Activated T-helper 1 cell treated with anti-CD3 and anti-CD28 coated beads, Interleukin-2, amount 50 U/mL, for 16 hours (primary cell): ENCODE measurements at regions not wholly inside any gene's neighbourhood (a gene's known extent, or its start where the extent isn't known, plus 50 kb on each side); places are given as distances from the start of the nearest gene placed in this dataset.

Experiments
- DNase-seq, 2 donors: peaks; one replicate each; pipeline ENCODE4 v3.0.0-alpha.2; 2020; ENCODE audit warnings: low read depth in 1 of 2, low spot score in 1 of 2

- DNase-seq, result no peak
Measured at GRCh38 chr2:129705085-129705484, 274.4 kb upstream of the RAB6C start.

DNA sequence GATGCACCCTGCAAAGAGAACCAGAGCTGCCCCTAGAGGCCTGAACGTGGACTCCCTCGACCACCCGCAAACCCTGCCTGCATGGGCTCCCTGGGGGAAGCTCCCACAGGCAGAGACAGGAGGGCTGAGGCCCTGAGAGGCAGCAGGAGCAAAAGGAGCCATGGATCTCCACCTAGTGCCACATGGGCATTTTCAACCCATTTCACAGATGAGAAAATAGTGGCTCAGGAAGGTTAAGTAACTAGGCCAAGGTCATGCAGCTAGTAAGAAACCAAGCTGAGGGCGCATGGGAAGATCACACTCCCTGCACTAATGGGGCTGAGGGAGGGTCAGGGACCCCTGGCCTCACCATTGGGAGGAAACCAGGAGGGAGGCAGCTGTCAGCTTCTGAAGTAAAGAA lies 271.7 kb upstream of the RAB6C start:
- no peak for DNase-seq

- no peak for DNase-seq
Measured at GRCh38 chr2:129708221-129708967, 271.1 kb upstream of the RAB6C start.

GRCh38 chr2:129709001-129709955 lies 270.2 kb upstream of the RAB6C start:
- no peak for DNase-seq

- no peak for DNase-seq
Measured at GRCh38 chr2:129709956-129710598, 269.4 kb upstream of the RAB6C start.

DNA sequence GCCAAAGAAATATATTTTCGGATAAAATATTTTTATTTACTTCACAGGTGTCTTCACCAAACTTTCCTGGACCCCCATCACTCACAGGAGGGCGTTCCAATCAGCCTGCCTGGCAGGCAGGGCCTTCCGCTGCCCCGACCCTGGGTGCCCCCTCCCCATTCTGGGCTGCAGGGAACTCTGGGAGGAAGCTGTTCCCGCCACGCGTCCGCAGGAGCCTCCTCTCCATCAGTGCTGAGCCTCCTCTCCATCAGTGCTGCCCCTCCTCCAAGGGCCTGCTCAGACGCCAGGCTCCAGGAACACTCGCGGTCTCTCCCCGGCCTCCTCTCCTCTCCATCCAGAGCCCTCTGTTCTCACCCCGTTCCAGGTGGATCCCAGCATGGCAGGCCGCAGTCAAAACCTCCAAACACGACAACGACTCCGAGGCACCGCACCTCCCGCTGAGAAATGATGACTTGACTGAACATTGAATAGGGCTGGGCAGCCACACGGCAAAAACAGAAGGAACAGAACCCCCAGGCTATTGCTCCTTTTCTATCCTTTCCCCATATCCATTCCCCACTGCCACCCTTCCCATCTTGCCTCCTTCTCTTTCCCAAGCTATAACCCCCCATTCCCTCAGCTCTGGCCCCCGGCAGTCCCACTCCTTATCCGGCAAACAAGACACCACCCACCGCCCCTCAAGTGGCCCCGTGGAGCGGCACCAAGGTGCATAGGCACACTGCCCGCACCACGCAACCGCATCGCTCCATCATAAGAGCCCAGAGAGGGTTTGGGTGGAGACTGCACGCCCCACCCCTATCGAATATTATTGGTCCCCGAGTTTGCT lies 268.6 kb upstream of the RAB6C start:
- no peak for DNase-seq

DNA sequence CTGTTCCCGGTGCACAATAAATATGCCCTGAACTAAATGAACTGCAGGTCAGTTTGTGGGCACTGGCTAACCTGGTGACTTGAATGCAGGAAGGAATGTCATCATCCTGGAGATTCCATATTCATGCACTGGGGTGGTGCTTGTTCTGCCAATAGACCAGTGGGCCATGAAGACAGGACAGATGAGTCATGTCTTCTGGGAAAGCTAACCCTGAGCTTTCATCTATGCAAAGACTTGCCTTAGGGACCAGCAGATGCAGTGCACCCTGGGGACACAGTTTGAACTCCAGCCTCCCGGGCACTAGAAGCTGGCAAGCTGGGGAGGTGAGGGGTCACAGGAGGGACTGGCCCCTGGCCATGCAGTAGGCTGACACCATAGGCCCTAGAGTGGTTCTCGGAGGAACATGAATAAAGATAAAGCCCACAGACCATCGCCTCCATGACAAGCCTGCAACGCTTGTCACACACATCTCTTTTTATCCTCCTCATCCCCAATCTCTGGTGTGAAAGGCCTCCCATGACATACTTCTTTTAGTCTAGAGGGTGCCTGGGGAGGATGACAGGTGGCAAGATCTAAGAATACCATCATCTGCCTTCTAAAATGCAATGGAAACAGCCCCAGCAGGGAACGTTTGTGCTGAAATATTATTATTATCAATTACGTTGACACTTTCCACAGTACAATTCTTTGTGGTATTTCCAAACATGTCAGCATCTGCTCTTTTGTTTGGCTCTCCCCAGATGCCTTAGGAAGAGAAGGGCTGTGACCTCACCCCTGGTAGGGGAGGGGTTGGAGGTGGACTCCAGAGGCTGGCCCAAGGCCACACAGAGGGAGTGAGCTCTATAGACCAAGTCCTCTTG lies 267.4 kb upstream of the RAB6C start:
- no peak for DNase-seq

GRCh38 chr2:129712676-129712985 lies 266.8 kb upstream of the RAB6C start:
- no peak for DNase-seq

DNA sequence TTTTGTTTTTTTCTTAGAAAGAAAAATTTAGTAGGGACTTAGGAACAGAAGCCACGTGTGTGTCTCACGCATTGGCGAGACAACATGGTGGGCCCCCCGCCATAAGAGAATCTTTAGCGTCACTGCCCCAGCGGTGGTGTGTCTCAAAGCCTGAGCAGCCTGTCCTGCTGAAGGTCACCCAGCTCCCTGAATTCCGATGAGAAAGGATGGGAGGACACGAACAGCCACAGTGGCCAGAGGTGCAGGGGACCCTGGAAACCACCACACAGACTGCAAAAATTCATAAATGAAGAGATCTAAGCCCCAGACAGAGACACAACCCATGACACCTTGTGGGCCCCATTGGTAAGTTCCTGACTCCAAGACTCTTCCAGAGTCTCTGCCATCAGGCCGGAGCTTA lies 266.1 kb upstream of the RAB6C start:
- DNase-seq, result no peak

DNA sequence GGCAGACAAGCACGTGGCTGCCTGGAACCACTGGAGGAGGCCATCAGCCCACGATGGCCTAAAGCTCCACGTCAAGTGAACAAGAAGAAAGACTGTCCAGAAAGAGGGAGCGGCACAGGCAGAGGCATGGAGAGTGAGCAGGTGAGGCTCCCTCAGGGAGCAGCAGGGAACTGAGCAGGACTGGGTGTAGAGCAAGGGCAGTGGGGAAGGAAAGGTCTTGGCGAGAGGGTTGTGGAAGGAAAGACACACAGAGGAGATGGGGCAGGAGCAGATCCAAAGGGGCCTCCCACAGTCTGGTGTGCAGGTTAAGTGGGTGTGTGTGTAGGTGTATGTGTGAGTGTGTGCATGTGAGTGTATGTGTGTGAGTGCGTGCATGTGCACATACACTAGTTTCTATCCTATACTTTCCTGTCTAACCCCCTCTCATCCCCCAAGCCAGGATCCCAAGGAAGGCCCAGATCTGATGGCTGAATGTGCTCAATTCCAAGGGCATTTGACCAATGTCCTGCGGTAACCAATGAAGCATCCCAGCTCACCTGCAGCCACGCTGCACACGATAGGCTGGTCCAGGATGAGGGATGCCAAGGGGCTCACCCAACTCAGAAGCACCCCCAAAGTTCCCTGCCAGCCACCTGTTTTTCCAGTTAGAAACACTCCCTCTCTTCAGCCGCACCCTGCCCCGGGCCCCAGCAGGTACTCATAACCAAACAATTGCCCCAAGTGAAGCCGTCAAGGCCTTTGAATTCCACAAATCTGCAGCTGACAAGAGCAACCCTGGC lies 262.5 kb upstream of the RAB6C start:
- no peak for DNase-seq

DNA sequence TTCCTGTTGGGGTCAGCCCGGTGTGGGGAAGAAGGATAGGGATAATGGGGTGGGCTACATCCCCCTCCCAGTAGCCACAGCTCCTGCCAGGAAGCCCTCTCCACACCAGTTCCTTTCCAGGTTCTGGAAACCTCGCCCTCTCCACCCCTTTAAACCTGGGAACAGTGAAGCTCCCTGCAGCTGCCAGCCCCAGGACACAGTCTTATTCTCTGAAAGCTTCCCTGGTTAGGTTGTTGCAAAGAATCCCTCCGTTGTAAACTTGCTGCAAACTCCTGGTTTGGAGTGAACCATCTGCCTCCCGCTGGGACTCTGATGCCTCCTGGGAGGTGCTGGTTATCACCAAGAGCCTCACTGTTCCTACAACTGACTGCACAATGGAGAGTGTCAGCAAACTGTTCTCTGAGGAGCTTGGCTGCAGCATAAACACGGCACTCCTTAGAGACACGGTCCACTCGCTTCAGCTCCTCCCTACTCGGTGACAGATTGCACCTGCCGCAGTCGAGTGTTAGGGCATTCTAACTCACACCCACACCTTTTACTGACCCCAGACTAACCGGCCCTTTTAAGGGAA lies 261.8 kb upstream of the RAB6C start:
- no peak for DNase-seq

GRCh38 chr2:129719335-129719734 lies 260.1 kb upstream of the RAB6C start:
- DNase-seq, result no peak

GRCh38 chr2:129720360-129720759 lies 259.1 kb upstream of the RAB6C start:
- no peak for DNase-seq

DNA sequence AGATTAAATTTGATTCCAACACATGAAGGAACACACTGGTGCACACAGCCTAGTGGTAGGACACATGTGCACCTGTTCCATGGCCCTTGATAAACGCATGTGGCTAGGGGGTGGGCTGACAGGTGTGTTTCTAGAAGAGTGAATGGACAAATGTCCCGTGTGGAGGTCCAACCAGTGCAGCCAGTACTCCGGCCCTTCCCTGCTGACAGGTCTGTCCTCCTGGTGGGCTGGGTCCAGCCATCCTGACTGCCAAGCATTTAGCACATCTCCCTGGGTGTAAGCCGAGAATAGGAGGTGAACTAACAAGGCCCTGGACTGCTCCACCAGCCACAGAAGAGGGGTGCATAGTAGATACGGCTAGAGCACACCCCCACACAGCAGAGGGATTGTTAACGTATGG lies 258.7 kb upstream of the RAB6C start:
- DNase-seq, result no peak

DNA sequence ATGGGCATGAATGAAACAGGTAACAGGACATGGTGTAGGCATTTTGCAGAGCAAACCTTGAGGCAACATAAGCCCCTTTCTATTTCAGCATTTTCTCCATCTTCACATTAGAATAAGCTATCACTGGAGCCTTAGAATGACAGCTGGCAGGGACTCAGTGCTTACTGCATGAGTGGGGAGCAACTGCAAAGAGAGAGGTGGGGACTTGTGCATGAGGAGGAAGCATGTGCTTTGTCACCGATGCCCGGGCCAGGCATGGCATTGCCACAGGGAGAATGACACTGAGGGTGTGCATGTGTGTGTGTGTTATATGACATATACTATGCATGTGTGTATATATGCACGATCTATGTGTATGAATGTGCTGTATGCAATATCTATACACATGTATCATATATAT lies 258.2 kb upstream of the RAB6C start:
- DNase-seq, result no peak

DNA sequence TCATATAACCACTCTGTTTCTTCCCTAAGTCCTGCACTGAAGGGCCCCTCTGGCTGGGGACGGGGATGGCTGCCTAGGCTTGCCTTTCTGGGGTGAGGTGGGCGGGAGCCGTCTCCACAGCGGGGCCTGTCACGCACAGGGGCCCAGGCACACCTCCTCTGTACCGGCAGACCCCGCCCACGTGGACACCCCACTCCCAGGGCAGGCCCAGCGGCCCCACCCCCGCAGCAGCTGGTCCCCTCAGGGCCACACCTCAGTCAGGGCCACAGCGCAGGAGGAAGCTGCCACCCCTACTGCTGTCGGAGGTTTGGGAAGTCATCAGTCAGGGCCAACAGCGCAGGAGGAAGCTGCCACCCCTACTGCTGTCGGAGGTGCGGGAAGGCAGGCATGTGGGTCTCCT lies 257.6 kb upstream of the RAB6C start:
- no peak for DNase-seq

GRCh38 chr2:129722306-129723019 lies 257.0 kb upstream of the RAB6C start:
- no peak for DNase-seq

- DNase-seq, result no peak
Measured at GRCh38 chr2:129723277-129724020, 256.0 kb upstream of the RAB6C start.
